ENCODE measurements at regions not wholly inside any gene's neighbourhood (a gene's known extent, or its start where the extent isn't known, plus 50 kb on each side); places are given as distances from the start of the nearest gene placed in this dataset.

GRCh38 chr3:88239870-88240269 is 90.1 kb downstream of the C3orf38 start:
- no peak for DNase-seq
- Histone ChIP-seq H3K27me3 (no peaks in the 10 kb centered on the region; the same call in 1 of the 2 replicates), H3K4me3 (ENCODE audit: low read depth, low read length) (no peak overlapping the region), H3K4me1 (no peaks in the 10 kb centered on the region), H3K9me3 (no peaks in the 10 kb centered on the region), H3K36me3 (no peaks in the 10 kb centered on the region)
- TF ChIP-seq, protein P1, sequence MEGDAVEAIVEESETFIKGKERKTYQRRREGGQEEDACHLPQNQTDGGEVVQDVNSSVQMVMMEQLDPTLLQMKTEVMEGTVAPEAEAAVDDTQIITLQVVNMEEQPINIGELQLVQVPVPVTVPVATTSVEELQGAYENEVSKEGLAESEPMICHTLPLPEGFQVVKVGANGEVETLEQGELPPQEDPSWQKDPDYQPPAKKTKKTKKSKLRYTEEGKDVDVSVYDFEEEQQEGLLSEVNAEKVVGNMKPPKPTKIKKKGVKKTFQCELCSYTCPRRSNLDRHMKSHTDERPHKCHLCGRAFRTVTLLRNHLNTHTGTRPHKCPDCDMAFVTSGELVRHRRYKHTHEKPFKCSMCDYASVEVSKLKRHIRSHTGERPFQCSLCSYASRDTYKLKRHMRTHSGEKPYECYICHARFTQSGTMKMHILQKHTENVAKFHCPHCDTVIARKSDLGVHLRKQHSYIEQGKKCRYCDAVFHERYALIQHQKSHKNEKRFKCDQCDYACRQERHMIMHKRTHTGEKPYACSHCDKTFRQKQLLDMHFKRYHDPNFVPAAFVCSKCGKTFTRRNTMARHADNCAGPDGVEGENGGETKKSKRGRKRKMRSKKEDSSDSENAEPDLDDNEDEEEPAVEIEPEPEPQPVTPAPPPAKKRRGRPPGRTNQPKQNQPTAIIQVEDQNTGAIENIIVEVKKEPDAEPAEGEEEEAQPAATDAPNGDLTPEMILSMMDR (IDR thresholded peaks at IDR 0.05; ENCODE audit: low read depth, low read length): no peak

- Histone ChIP-seq H3K9me3 (no peaks in the 10 kb centered on the region), H3K4me1 (no peaks in the 10 kb centered on the region), H3K27me3 (no peaks in the 10 kb centered on the region), H3K4me3 (ENCODE audit: low read depth, low read length) (no peak overlapping the region), H3K36me3 (no peaks in the 10 kb centered on the region)
- no peak for DNase-seq
- TF ChIP-seq, protein P1 (IDR thresholded peaks at IDR 0.05; ENCODE audit: low read depth, low read length): no peak
These were observed 98.9 kb downstream of the C3orf38 start for GRCh38 chr3:88248658-88249057.

- TF ChIP-seq, protein P1 (IDR thresholded peaks at IDR 0.05; ENCODE audit: low read depth, low read length): no peak
- DNase-seq: no peak
- Histone ChIP-seq H3K4me3 (ENCODE audit: low read depth, low read length) (no peak overlapping the region), H3K27me3 (no peaks in the 10 kb centered on the region; the same call in 1 of the 2 replicates), H3K36me3 (no peaks in the 10 kb centered on the region), H3K9me3 (no peaks in the 10 kb centered on the region), H3K4me1 (no peaks in the 10 kb centered on the region)
These were observed 109.3 kb downstream of the C3orf38 start for GRCh38 chr3:88259045-88259444.

- H3K4me1 ChIP-seq: no peaks in the 10 kb centered on the region
- no peaks in the 10 kb centered on the region; the same call in 1 of the 2 replicates for H3K27me3 ChIP-seq
- H3K36me3 ChIP-seq: no peaks in the 10 kb centered on the region
- DNase-seq: no peak
- H3K9me3 ChIP-seq: no peaks in the 10 kb centered on the region
- TF ChIP-seq, protein P1 (IDR thresholded peaks at IDR 0.05; ENCODE audit: low read depth, low read length): no peak
- H3K4me3 ChIP-seq (ENCODE audit: low read depth, low read length): no peak overlapping the region
These were observed 112.8 kb downstream of the C3orf38 start for GRCh38 chr3:88262527-88262926.

DNA sequence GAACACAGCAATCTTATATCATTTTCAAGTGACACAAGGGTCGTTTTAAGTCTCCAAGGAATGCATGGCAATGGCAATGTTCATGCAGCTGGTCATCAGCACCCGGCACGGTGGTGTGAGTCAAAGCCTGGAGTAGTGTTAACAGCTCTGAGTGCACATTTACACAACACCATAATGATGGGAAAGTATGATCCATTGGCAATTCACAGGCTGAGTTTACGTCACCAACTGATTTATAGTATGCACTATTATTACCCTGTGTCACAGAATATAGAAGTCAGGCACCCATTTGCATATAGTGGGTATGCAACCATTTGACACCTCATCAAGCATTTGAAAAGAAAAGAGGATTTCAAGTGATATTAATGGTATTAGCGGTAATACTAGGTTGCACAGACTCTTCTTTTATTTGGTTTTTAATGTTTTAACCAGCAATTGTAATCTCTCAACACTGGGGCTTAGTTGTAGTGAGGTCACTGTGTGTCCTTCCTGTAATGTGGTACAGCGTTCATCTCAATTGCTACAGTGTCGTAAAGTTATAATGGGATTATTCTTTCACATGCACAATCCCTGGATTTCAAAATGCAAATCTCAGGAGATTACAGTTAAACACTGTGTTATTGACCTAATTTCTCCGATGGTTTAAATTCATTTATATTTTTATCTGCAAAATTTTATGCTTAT is 113.8 kb downstream of the C3orf38 start:
- Histone ChIP-seq H3K4me1 (no peaks in the 10 kb centered on the region), H3K9me3 (no peaks in the 10 kb centered on the region), H3K4me3 (ENCODE audit: low read depth, low read length) (no peak overlapping the region), H3K27me3 (no peaks in the 10 kb centered on the region; the same call in 1 of the 2 replicates), H3K36me3 (no peaks in the 10 kb centered on the region)
- TF ChIP-seq, protein P1 (IDR thresholded peaks at IDR 0.05; ENCODE audit: low read depth, low read length): no peak
- DNase-seq: no peak

- no peaks in the 10 kb centered on the region for H3K9me3 ChIP-seq
- H3K36me3 ChIP-seq: no peaks in the 10 kb centered on the region
- TF ChIP-seq, protein P1 (IDR thresholded peaks at IDR 0.05; ENCODE audit: low read depth, low read length): no peak
These were observed 117.7 kb downstream of the C3orf38 start for GRCh38 chr3:88267441-88267840.

More at GRCh38 chr3:88267441-88267840, 117.7 kb downstream of the C3orf38 start:
- Histone ChIP-seq H3K4me3 (ENCODE audit: low read depth, low read length) (no peak overlapping the region), H3K4me1 (no peaks in the 10 kb centered on the region), H3K27me3 (no peaks in the 10 kb centered on the region; the same call in none of the 2 replicates)
- no peak for DNase-seq

Data from BE2C (cell line).